ENCODE measurements at regions not wholly inside any gene's neighbourhood (a gene's known extent, or its start where the extent isn't known, plus 50 kb on each side); places are given as distances from the start of the nearest gene placed in this dataset.

DNA sequence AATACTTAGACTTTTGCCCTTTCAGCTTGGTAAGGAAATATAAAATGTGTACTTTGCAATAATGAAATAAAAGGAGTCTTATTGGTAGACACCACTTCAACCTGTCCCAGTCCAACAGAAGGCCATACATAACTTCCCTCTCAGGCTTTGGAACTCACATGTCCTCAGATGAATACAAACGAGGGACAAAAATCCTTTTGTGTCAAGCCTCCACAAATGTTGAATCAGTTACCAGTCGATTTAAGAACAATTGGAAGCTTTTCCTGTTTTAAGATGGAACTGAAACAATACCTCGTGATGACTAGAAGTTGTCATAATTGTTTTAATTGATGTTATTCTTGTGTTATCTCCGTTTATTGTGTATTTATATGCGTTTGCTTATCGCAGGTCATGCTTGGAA is 385.1 kb upstream of the POU3F3 start:
- H2BK15ac ChIP-seq (ENCODE audit: low read length), result no peak overlapping the region
- H3K4me2 ChIP-seq (ENCODE audit: insufficient read depth in 1 of 2, low read depth in 2 of 2, low read length in 2 of 2), result no peak overlapping the region
- no peak for TF ChIP-seq EGR1 (IDR thresholded peaks at IDR 0.05; ENCODE audit: borderline replicate concordance, low read depth, low read length)
- no peak for TF ChIP-seq SP1 (IDR thresholded peaks at IDR 0.05; ENCODE audit: low read depth, low read length)
- TF ChIP-seq, protein P1, sequence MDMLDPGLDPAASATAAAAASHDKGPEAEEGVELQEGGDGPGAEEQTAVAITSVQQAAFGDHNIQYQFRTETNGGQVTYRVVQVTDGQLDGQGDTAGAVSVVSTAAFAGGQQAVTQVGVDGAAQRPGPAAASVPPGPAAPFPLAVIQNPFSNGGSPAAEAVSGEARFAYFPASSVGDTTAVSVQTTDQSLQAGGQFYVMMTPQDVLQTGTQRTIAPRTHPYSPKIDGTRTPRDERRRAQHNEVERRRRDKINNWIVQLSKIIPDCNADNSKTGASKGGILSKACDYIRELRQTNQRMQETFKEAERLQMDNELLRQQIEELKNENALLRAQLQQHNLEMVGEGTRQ (IDR thresholded peaks at IDR 0.05; ENCODE audit: low read length), result no peak
- no peak for TF ChIP-seq POLR2AphosphoS5 (IDR thresholded peaks at IDR 0.05; ENCODE audit: low read depth, low read length)
- no peak for TF ChIP-seq CHD2 (IDR thresholded peaks at IDR 0.05; ENCODE audit: low read length)
- no peak for TF ChIP-seq HDAC6 (IDR thresholded peaks at IDR 0.05; ENCODE audit: low read depth, low read length)
- no peak for TF ChIP-seq NRF1 (IDR thresholded peaks at IDR 0.05; ENCODE audit: low read depth, low read length)
- TF ChIP-seq FOSL1 (IDR thresholded peaks at IDR 0.05; ENCODE audit: insufficient read depth, low read depth, low read length), result no peak
- no peak for TF ChIP-seq KDM1A (IDR thresholded peaks at IDR 0.05; ENCODE audit: borderline replicate concordance, low read length)
- TF ChIP-seq TAF7 (optimal IDR thresholded peaks at IDR 0.05; ENCODE audit: borderline replicate concordance, low read depth, low read length), result no peak
- no peak for TF ChIP-seq BCL11A (IDR thresholded peaks at IDR 0.05; ENCODE audit: low read depth in 2 of 2, low read length in 2 of 2)
- TF ChIP-seq ASH2L (IDR thresholded peaks at IDR 0.05; ENCODE audit: low read length), result no peak
- TF ChIP-seq EP300 (IDR thresholded peaks at IDR 0.05; ENCODE audit: borderline replicate concordance in 1 of 2, low read depth in 2 of 2, low read length in 2 of 2), result no peak
- no peak for TF ChIP-seq CHD1 (IDR thresholded peaks at IDR 0.05; ENCODE audit: low read depth, low read length)
- TF ChIP-seq POLR2A (IDR thresholded peaks at IDR 0.05; ENCODE audit: control extremely low read depth in 1 of 2, low read depth in 2 of 2, low read length in 2 of 2), result no peak
- no peak for TF ChIP-seq YY1 (IDR thresholded peaks at IDR 0.05; ENCODE audit: low read depth, low read length)

More for the DNA sequence above, 385.1 kb upstream of the POU3F3 start:
- Histone ChIP-seq H3K23ac (ENCODE audit: insufficient read length) (no peak overlapping the region), H4K20me1 (replicated peaks in 1 of 2; ENCODE audit: control insufficient read depth in 1 of 2, insufficient read depth in 2 of 2, low read length in 2 of 2) (no peaks in the 10 kb centered on the region), H3K9ac (replicated peaks in 1 of 4; ENCODE audit: extremely low read depth in 1 of 4, low read depth in 3 of 4, low read length in 3 of 4) (no peak overlapping the region), H3K4me1 (replicated peaks in 1 of 4; ENCODE audit: control insufficient read depth in 3 of 4, insufficient read depth in 4 of 4, low read length in 3 of 4) (peaks cover 0 to 11% (median 3%) of the 10 kb centered on the region in 4 experiments; a peak in 3 of 7 replicates), H3K4ac (replicated peaks; ENCODE audit: insufficient read length, low read depth, low read length) (no peak overlapping the region), H3K14ac (ENCODE audit: insufficient read length) (no peak overlapping the region), H3K4me3 (ENCODE audit: extremely low read depth in 1 of 4, insufficient read depth in 2 of 4, low read depth in 3 of 4, low read length in 4 of 4) (no peak overlapping the region), H2BK20ac (ENCODE audit: low read length) (no peak overlapping the region), H3K36me3 (ENCODE audit: control insufficient read depth in 2 of 4, insufficient read depth in 4 of 4, low read length in 3 of 4) (no peaks in the 10 kb centered on the region), H4K8ac (ENCODE audit: extremely low read depth, insufficient read depth, low read length) (no peak overlapping the region), H2BK120ac (replicated peaks; ENCODE audit: low read depth, low read length) (no peak overlapping the region), H3K23me2 (ENCODE audit: low read depth, low read length) (no peaks in the 10 kb centered on the region), H4K5ac (ENCODE audit: insufficient read length, low read depth, low read length) (no peak overlapping the region), H3K79me1 (ENCODE audit: low read depth, low read length) (no peaks in the 10 kb centered on the region), H3K27me3 (replicated peaks in 1 of 4; ENCODE audit: control insufficient read depth in 3 of 4, extremely low read depth in 1 of 4, insufficient read depth in 3 of 4, low read length in 3 of 4) (no peaks in the 10 kb centered on the region), H2BK12ac (ENCODE audit: low read depth, low read length) (no peak overlapping the region), H3K18ac (ENCODE audit: extremely low read depth, low read length) (no peak overlapping the region), H2AK5ac (ENCODE audit: low read depth, low read length) (no peak overlapping the region), H3K79me2 (ENCODE audit: control insufficient read depth in 1 of 2, insufficient read depth in 2 of 2, low read length in 2 of 2) (no peaks in the 10 kb centered on the region), H2AFZ (ENCODE audit: low read length) (no peak overlapping the region), H4K91ac (replicated peaks; ENCODE audit: insufficient read length, low read length) (no peak overlapping the region), H3K56ac (replicated peaks; ENCODE audit: insufficient read length, low read depth, low read length) (no peak overlapping the region), H3K9me3 (ENCODE audit: insufficient read depth in 2 of 2, low read depth in 1 of 2, low read length in 1 of 2) (no peaks in the 10 kb centered on the region), H3K27ac (ENCODE audit: low read depth, low read length) (no peak overlapping the region), H2BK5ac (ENCODE audit: low read depth, low read length) (no peak overlapping the region)
- CTCF ChIA-PET (ENCODE audit: partially characterized antibody), result interaction anchor here (0.6 to 1.0 kb wide), 3 partner anchors 21 to 351 kb away, joined by 3 to 4 read pairs (median 3); no protein-coding TSS in a partner anchor
- DNase-seq (ENCODE audit: low read depth in 1 of 2, low spot score in 2 of 2), result no peak
- no peak for FAIRE-seq
- 84% methylated on average over 6 of the region's 6 CpGs; no CpG with 5 or more reads in 1 of the 2 experiments for WGBS, 2 experiments (ENCODE audit: extremely low coverage in 1 of 2, insufficient coverage in 1 of 2, insufficient read length in 1 of 2, insufficient replicate concordance in 2 of 2, low coverage in 1 of 2, low lambda C conversion rate in 2 of 2, missing lambda C conversion rate in 1 of 2)
- POLR2A ChIA-PET (ENCODE audit: partially characterized antibody), result no interaction called here

Data from H1 (cell line).